GM12874 (cell line): ENCODE measurements at regions not wholly inside any gene's neighbourhood (a gene's known extent, or its start where the extent isn't known, plus 50 kb on each side); places are given as distances from the start of the nearest gene placed in this dataset.

Experiments
- CTCF ChIP-seq: IDR thresholded peaks from 2 replicates; pipeline ENCODE4 v1.5.1; 2011; ENCODE audit warnings: low read depth, mild to moderate bottlenecking, control low read depth, low read length, moderate library complexity; ENCODE audit not compliant: insufficient read depth

GRCh38 chr13:73531014-73531413 lies 472.2 kb downstream of the KLF5 start:
- TF ChIP-seq CTCF = no peak

DNA sequence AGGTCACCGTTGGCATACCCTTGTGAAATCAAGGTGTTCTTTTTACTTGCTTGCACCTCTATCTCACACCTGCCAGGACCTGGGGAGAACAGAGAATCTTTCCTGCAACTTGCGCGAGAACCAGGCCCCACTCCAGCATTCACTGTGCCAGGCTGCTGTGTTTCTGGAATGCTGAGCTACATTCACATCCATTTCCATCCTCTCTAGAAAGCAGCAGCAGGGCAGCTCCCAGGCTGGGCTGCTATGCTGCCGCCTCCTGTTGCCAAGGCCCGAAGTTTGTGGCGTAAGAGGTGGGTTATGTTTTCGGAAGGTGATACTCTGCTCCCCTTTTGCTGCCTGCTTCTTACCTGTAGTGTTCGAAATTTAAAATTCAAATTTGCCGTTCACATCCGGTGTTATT lies 464.1 kb downstream of the KLF5 start:
- TF ChIP-seq CTCF = no peak

GRCh38 chr13:73521985-73522524 lies 463.2 kb downstream of the KLF5 start:
- TF ChIP-seq CTCF = no peak

- no peak for TF ChIP-seq CTCF
These were observed 462.5 kb downstream of the KLF5 start for GRCh38 chr13:73521290-73521624.

DNA sequence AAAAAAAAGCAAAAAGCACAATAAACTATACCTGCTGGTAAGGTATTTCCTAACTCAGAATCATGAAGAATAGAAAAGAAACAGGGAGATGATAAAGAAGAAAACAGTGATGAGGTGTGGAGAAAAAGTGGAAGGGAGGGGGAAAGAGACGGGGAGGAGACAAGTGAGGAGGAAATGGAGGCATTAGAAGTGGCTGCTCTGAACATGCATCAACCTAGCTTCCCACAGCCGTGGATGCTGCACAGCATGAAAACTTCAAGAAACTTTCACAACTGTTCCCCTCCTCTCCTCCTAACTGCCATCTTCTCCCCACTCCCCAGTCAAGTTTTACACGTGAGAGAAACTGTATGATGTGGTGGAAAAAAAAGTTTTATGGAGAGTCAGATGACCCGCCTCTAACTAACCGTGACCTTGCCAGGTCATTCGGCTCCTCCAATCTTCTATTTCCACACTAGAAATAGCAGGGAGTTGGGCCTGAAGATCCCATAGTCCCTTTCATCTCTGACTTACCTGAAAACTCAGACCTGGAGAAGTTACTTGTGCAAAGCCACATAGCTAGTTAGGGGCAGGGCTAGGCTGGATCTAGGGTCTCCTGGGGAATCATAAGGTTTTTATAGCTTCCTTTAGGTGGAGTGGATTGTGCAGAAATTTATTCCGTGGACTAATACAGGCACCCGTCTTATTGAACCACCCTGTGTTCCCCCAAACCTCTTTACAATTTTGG lies 461.9 kb downstream of the KLF5 start:
- no peak for TF ChIP-seq CTCF

DNA sequence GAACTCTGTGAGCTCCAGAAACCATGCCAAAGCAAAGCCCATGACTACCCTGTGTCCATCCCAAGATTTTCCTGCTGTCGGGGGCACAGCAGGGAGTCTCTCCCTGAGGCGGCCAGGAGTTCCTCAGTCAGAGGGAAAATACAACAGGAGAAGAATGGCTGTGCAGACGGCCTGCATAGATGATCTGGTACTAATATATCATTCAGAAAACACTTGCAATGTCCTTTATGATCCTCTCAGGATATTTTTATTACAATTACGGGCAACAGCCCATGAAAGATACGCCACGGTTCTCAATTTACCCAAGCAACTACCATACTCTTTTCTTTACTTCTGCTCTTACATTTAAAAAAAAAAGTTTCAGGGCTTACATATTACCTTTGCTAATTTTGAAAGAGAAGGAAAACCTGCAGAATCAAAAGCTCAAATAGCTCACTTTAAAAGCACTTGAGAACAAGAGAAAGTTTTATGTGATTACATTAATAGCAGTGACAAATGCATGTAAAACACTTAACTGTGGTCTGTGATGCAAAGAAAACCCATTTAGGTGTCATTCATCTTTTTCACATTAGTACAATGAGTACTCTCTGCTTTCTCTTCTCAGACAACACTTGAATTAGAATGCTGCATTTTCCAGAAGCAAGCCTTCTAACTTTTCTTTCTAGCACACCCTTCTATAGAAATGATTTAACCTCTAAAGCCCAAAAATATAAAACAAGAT lies 460.8 kb downstream of the KLF5 start:
- TF ChIP-seq CTCF = no peak

- no peak for TF ChIP-seq CTCF
These were observed 459.0 kb downstream of the KLF5 start for GRCh38 chr13:73517766-73518165.
